Caco-2 (cell line): ENCODE measurements at regions not wholly inside any gene's neighbourhood (a gene's known extent, or its start where the extent isn't known, plus 50 kb on each side); places are given as distances from the start of the nearest gene placed in this dataset.

Source experiments
- BruUV-seq: library from RNA; stranded (reverse); fragments of 400-500 nt; replicated peaks from 2 replicates; lab custom pipeline; 2021; lab: Mats Ljungman, UMichigan
- CTCF ChIA-PET: fragments of 300-600 bp; sonication (Branson Sonifier 250); formaldehyde crosslinking; loops from one replicate; lab custom pipeline; 2022; ENCODE audit warnings: antibody characterized with exemption; lab: Charles Lee
- POLR2A ChIA-PET: fragments of 300-600 bp; sonication (Branson Sonifier 250); formaldehyde crosslinking; loops from one replicate; lab custom pipeline; 2022; ENCODE audit warnings: antibody characterized with exemption; lab: Charles Lee
- DNase-seq, 2 experiments: peaks; one replicate each; pipeline versions ENCODE4 v3.0.0 to v3.0.0-alpha.2; 2020 to 2022
- H3K27me3 ChIP-seq: replicated peaks from 2 replicates; pipeline ENCODE4 v1.6.0; 2011; ENCODE audit warnings: low read length; ENCODE audit not compliant: control insufficient read depth, insufficient read depth
- H3K36me3 ChIP-seq: 2 replicates; pipeline ENCODE4 v1.5.1; 2011; ENCODE audit warnings: low read length; ENCODE audit not compliant: control insufficient read depth, insufficient read depth
- H3K4me1 ChIP-seq: fragments of 250-450 bp; sonication (Bioruptor Pico); 2 replicates; pipeline ENCODE4 v1.5.1; 2020; ENCODE audit warnings: mild to moderate bottlenecking
- H3K4me3 ChIP-seq: 2 replicates; pipeline ENCODE4 v1.5.1; 2011; ENCODE audit warnings: low read depth, mild to moderate bottlenecking, control low read depth, low read length
- H3K9me3 ChIP-seq: fragments of 250-450 bp; sonication (Bioruptor Pico); 2 replicates; pipeline ENCODE4 v1.5.1; 2020; ENCODE audit warnings: mild to moderate bottlenecking, moderate library complexity
- H3K27ac Mint-ChIP-seq: one replicate; pipeline ENCODE4 v1.8.0; 2022; ENCODE audit warnings: mixed read lengths; ENCODE audit not compliant: unreplicated experiment
- H3K27me3 Mint-ChIP-seq: one replicate; pipeline ENCODE4 v1.8.0; 2022; ENCODE audit warnings: mixed read lengths; ENCODE audit not compliant: insufficient read depth, unreplicated experiment
- H3K36me3 Mint-ChIP-seq: one replicate; pipeline ENCODE4 v1.8.0; 2022; ENCODE audit warnings: mild to moderate bottlenecking, mixed read lengths; ENCODE audit not compliant: insufficient read depth, unreplicated experiment
- H3K4me1 Mint-ChIP-seq: one replicate; pipeline ENCODE4 v1.8.0; 2022; ENCODE audit warnings: low read depth, mixed read lengths; ENCODE audit not compliant: unreplicated experiment
- H3K4me3 Mint-ChIP-seq: one replicate; pipeline ENCODE4 v1.8.0; 2022; ENCODE audit warnings: mild to moderate bottlenecking, moderate library complexity, mixed read lengths; ENCODE audit not compliant: unreplicated experiment
- H3K9me3 Mint-ChIP-seq: one replicate; pipeline ENCODE4 v1.8.0; 2022; ENCODE audit warnings: mixed read lengths; ENCODE audit not compliant: unreplicated experiment
- CTCF ChIP-seq, 2 experiments: fragments of 200-600 bp in 1 of 2; IDR thresholded peaks; 1 replicate in 1 of 2; 2 replicates in 1 of 2; pipeline versions ENCODE4 v1.5.1 to v1.8.0; 2011 to 2022; ENCODE audit warnings: antibody characterized with exemption in 1 of 2, control low read depth in 1 of 2, inconsistent platforms in 1 of 2, low read depth in 1 of 2, low read length in 1 of 2, mild to moderate bottlenecking in 1 of 2, moderate library complexity in 1 of 2; ENCODE audit not compliant: insufficient read depth in 1 of 2, severe bottlenecking in 1 of 2, unreplicated experiment in 1 of 2
- intact Hi-C: fragments of 100-400 bp; cut with micrococcal nuclease; formaldehyde crosslinking; loops from one replicate; pipeline ENCODE4 v1.10.0; 2022; ENCODE audit not compliant: unreplicated experiment

GRCh38 chr9:71273613-71274012 is 152.2 kb upstream of the TRPM3 start:
- BruUV-seq, result no TSS peak
- H3K4me3 Mint-ChIP-seq, result no peak overlapping the region
- ChIA-PET POLR2A (no interaction called here), CTCF (no interaction called here)
- no peak overlapping the region for H3K4me3 ChIP-seq
- no peaks in the 10 kb centered on the region for H3K27me3 ChIP-seq
- H3K4me1 ChIP-seq, result no peaks in the 10 kb centered on the region
- intact Hi-C loops, result no loop called here
- no peak overlapping the region for H3K27ac Mint-ChIP-seq
- H3K4me1 Mint-ChIP-seq, result no peaks in the 10 kb centered on the region
- no peak for TF ChIP-seq CTCF (IDR thresholded peaks at IDR 0.05; ENCODE audit: insufficient read depth in 1 of 2, low read depth in 1 of 2, low read length in 1 of 2, severe bottlenecking in 1 of 2, unreplicated experiment in 1 of 2)
- no peaks in the 10 kb centered on the region for H3K36me3 Mint-ChIP-seq
- no peak for DNase-seq
- no peaks in the 10 kb centered on the region for H3K36me3 ChIP-seq
- no peaks in the 10 kb centered on the region for H3K9me3 ChIP-seq
- no peaks in the 10 kb centered on the region for H3K9me3 Mint-ChIP-seq
- H3K27me3 Mint-ChIP-seq, result no peaks in the 10 kb centered on the region

- H3K9me3 ChIP-seq, result no peaks in the 10 kb centered on the region
- Mint-ChIP-seq H3K4me3 (no peak overlapping the region), H3K36me3 (no peaks in the 10 kb centered on the region), H3K27ac (no peak overlapping the region), H3K9me3 (no peaks in the 10 kb centered on the region), H3K4me1 (no peaks in the 10 kb centered on the region), H3K27me3 (no peaks in the 10 kb centered on the region)
- BruUV-seq, result no TSS peak
- POLR2A ChIA-PET, result no interaction called here
- H3K27me3 ChIP-seq, result no peaks in the 10 kb centered on the region
- H3K36me3 ChIP-seq, result no peaks in the 10 kb centered on the region
- CTCF ChIA-PET, result no interaction called here
- H3K4me1 ChIP-seq, result no peaks in the 10 kb centered on the region
- intact Hi-C loops, result no loop called here
- no peak for DNase-seq
- no peak overlapping the region for H3K4me3 ChIP-seq
- no peak for TF ChIP-seq CTCF (IDR thresholded peaks at IDR 0.05; ENCODE audit: insufficient read depth in 1 of 2, low read depth in 1 of 2, low read length in 1 of 2, severe bottlenecking in 1 of 2, unreplicated experiment in 1 of 2)
These were observed 150.2 kb upstream of the TRPM3 start for GRCh38 chr9:71271602-71272001.

GRCh38 chr9:71270554-71270953 is 149.1 kb upstream of the TRPM3 start:
- Histone ChIP-seq H3K4me1 (no peaks in the 10 kb centered on the region), H3K9me3 (no peaks in the 10 kb centered on the region), H3K4me3 (no peak overlapping the region), H3K27me3 (no peaks in the 10 kb centered on the region), H3K36me3 (no peaks in the 10 kb centered on the region)
- intact Hi-C loops, result no loop called here
- Mint-ChIP-seq H3K4me1 (no peaks in the 10 kb centered on the region), H3K27ac (no peak overlapping the region), H3K4me3 (no peak overlapping the region), H3K36me3 (no peaks in the 10 kb centered on the region), H3K9me3 (no peaks in the 10 kb centered on the region), H3K27me3 (peaks cover 2% of the 10 kb centered on the region)
- BruUV-seq, result no TSS peak
- no peak for DNase-seq
- CTCF ChIA-PET, result no interaction called here
- no peak for TF ChIP-seq CTCF (IDR thresholded peaks at IDR 0.05; ENCODE audit: insufficient read depth in 1 of 2, low read depth in 1 of 2, low read length in 1 of 2, severe bottlenecking in 1 of 2, unreplicated experiment in 1 of 2)
- POLR2A ChIA-PET, result no interaction called here
